HG03060 (cell line): ENCODE measurements at regions not wholly inside any gene's neighbourhood (a gene's known extent, or its start where the extent isn't known, plus 50 kb on each side); places are given as distances from the start of the nearest gene placed in this dataset.

ENCODE experiments used
- ATAC-seq: cut with Tn5 transposase; IDR thresholded peaks from one replicate; pipeline ENCODE4 v1.9.1; 2021; ENCODE audit warnings: low read depth, moderate number of reproducible peaks; ENCODE audit not compliant: unreplicated experiment

- ATAC-seq = no peak
Observed at GRCh38 chr21:35905096-35905962, 155.0 kb downstream of the SETD4 start.

- no peak for ATAC-seq
Observed at GRCh38 chr21:35900539-35900938, 159.8 kb downstream of the SETD4 start.

- ATAC-seq = no peak
Observed at GRCh38 chr21:35896060-35896459, 164.3 kb downstream of the SETD4 start.

GRCh38 chr21:35895598-35895997 is 164.7 kb downstream of the SETD4 start:
- ATAC-seq = no peak

- ATAC-seq = no peak
Observed at GRCh38 chr21:35893156-35893555, 167.2 kb downstream of the SETD4 start.

GRCh38 chr21:35886887-35887286 is 173.4 kb downstream of the SETD4 start:
- ATAC-seq = no peak

- no peak for ATAC-seq
Observed at GRCh38 chr21:35885942-35886541, 174.3 kb downstream of the SETD4 start.

GRCh38 chr21:35882791-35883240 is 177.5 kb downstream of the SETD4 start:
- ATAC-seq = no peak

GRCh38 chr21:35873441-35873840 is 186.9 kb downstream of the SETD4 start:
- ATAC-seq = no peak

- no peak for ATAC-seq
Observed at GRCh38 chr21:35871906-35872305, 188.4 kb downstream of the SETD4 start.

- no peak for ATAC-seq
Observed at GRCh38 chr21:35868869-35869223, 191.5 kb downstream of the SETD4 start.

- ATAC-seq = no peak
Observed at GRCh38 chr21:35868005-35868868, 192.1 kb downstream of the SETD4 start.

GRCh38 chr21:35864039-35864438 is 196.3 kb downstream of the SETD4 start:
- no peak for ATAC-seq

- no peak for ATAC-seq
Observed at GRCh38 chr21:35862969-35863368, 197.4 kb downstream of the SETD4 start.

- no peak for ATAC-seq
Observed at GRCh38 chr21:35861661-35862060, 198.7 kb downstream of the SETD4 start.

GRCh38 chr21:35860189-35860869 is 200.0 kb downstream of the SETD4 start:
- ATAC-seq = no peak

- ATAC-seq = no peak
Observed at GRCh38 chr21:35859677-35860076, 200.6 kb downstream of the SETD4 start.

GRCh38 chr21:35857095-35857494 is 203.2 kb downstream of the SETD4 start:
- ATAC-seq = no peak

- no peak for ATAC-seq
Observed at GRCh38 chr21:35855484-35855883, 204.8 kb downstream of the SETD4 start.

GRCh38 chr21:35854281-35854680 is 206.0 kb downstream of the SETD4 start:
- ATAC-seq = no peak
